ENCODE measurements at regions not wholly inside any gene's neighbourhood (a gene's known extent, or its start where the extent isn't known, plus 50 kb on each side); places are given as distances from the start of the nearest gene placed in this dataset.

- H3K4me1 Mint-ChIP-seq, result peaks cover 2% of the 10 kb centered on the region
- Histone ChIP-seq H3K9me3 (ENCODE audit: low read depth) (no peaks in the 10 kb centered on the region), H4K20me1 (ENCODE audit: low read depth) (no peaks in the 10 kb centered on the region), H3F3A (ENCODE audit: low read depth) (no peaks in the 10 kb centered on the region), H3K4me1 (no peaks in the 10 kb centered on the region), H3K27me3 (no peaks in the 10 kb centered on the region), H3K4me3 (no peak overlapping the region), H3K79me2 (ENCODE audit: low read depth) (no peaks in the 10 kb centered on the region), H3K4me2 (no peak overlapping the region), H3K9ac (no peak overlapping the region), H3K36me3 (no peaks in the 10 kb centered on the region), H2AFZ (replicated peaks) (no peak overlapping the region), H3K27ac (no peak overlapping the region)
- H3K36me3 Mint-ChIP-seq, result no peaks in the 10 kb centered on the region
- no peak overlapping the region for H3K4me3 Mint-ChIP-seq
- H3K27ac Mint-ChIP-seq, result no peak overlapping the region
- DNase-seq (ENCODE audit: low spot score), result no peak
- H3K27me3 Mint-ChIP-seq (ENCODE audit: insufficient read depth, low read depth), result peaks cover 6% of the 10 kb centered on the region
- TF ChIP-seq, protein P1, sequence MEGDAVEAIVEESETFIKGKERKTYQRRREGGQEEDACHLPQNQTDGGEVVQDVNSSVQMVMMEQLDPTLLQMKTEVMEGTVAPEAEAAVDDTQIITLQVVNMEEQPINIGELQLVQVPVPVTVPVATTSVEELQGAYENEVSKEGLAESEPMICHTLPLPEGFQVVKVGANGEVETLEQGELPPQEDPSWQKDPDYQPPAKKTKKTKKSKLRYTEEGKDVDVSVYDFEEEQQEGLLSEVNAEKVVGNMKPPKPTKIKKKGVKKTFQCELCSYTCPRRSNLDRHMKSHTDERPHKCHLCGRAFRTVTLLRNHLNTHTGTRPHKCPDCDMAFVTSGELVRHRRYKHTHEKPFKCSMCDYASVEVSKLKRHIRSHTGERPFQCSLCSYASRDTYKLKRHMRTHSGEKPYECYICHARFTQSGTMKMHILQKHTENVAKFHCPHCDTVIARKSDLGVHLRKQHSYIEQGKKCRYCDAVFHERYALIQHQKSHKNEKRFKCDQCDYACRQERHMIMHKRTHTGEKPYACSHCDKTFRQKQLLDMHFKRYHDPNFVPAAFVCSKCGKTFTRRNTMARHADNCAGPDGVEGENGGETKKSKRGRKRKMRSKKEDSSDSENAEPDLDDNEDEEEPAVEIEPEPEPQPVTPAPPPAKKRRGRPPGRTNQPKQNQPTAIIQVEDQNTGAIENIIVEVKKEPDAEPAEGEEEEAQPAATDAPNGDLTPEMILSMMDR (IDR thresholded peaks at IDR 0.05), result no peak
- TF ChIP-seq EZH2 (IDR thresholded peaks at IDR 0.05), result no peak
- H3K9me3 Mint-ChIP-seq, result no peaks in the 10 kb centered on the region
Measured at GRCh38 chr10:126803394-126803793, 101.8 kb upstream of the DOCK1 start.

GRCh38 chr10:126804396-126804795, 100.8 kb upstream of the DOCK1 start:
- no peaks in the 10 kb centered on the region for H4K20me1 ChIP-seq (ENCODE audit: low read depth)
- no peaks in the 10 kb centered on the region for H3F3A ChIP-seq (ENCODE audit: low read depth)
- TF ChIP-seq EZH2 (IDR thresholded peaks at IDR 0.05) (no peak), EZH2phosphoT487 (IDR thresholded peaks at IDR 0.05) (no peak)
- no peak overlapping the region for H3K4me2 ChIP-seq
- Mint-ChIP-seq H3K9me3 (no peaks in the 10 kb centered on the region), H3K36me3 (no peaks in the 10 kb centered on the region), H3K27me3 (ENCODE audit: insufficient read depth, low read depth) (peaks cover 2% of the 10 kb centered on the region), H3K27ac (no peak overlapping the region), H3K4me1 (no peaks in the 10 kb centered on the region), H3K4me3 (no peak overlapping the region)
- DNase-seq (ENCODE audit: low spot score), result no peak
- H3K79me2 ChIP-seq (ENCODE audit: low read depth), result no peaks in the 10 kb centered on the region
- H2AFZ ChIP-seq (replicated peaks), result no peak overlapping the region
- no peaks in the 10 kb centered on the region for H3K9me3 ChIP-seq (ENCODE audit: low read depth)
- no peaks in the 10 kb centered on the region for H3K4me1 ChIP-seq
- no peak overlapping the region for H3K27ac ChIP-seq
- H3K4me3 ChIP-seq, result no peak overlapping the region
- H3K9ac ChIP-seq, result no peak overlapping the region
- no peaks in the 10 kb centered on the region for H3K27me3 ChIP-seq
- H3K36me3 ChIP-seq, result no peaks in the 10 kb centered on the region

- Histone ChIP-seq H3K4me2 (no peak overlapping the region), H3K9ac (no peak overlapping the region), H3F3A (ENCODE audit: low read depth) (no peaks in the 10 kb centered on the region), H3K9me3 (ENCODE audit: low read depth) (no peaks in the 10 kb centered on the region), H3K4me3 (no peak overlapping the region), H3K36me3 (no peaks in the 10 kb centered on the region), H3K79me2 (ENCODE audit: low read depth) (no peaks in the 10 kb centered on the region), H4K20me1 (ENCODE audit: low read depth) (no peaks in the 10 kb centered on the region), H2AFZ (replicated peaks) (no peak overlapping the region), H3K27ac (no peak overlapping the region), H3K27me3 (no peaks in the 10 kb centered on the region), H3K4me1 (no peaks in the 10 kb centered on the region)
- H3K36me3 Mint-ChIP-seq, result no peaks in the 10 kb centered on the region
- no peak overlapping the region for H3K4me3 Mint-ChIP-seq
- H3K9me3 Mint-ChIP-seq, result no peaks in the 10 kb centered on the region
- DNase-seq (ENCODE audit: low spot score), result no peak
- no peak overlapping the region for H3K27ac Mint-ChIP-seq
- TF ChIP-seq EZH2 (IDR thresholded peaks at IDR 0.05) (no peak), EZH2phosphoT487 (IDR thresholded peaks at IDR 0.05) (no peak)
- TF ChIP-seq, protein P1 (IDR thresholded peaks at IDR 0.05), result no peak
- no peaks in the 10 kb centered on the region for H3K4me1 Mint-ChIP-seq
- H3K27me3 Mint-ChIP-seq (ENCODE audit: insufficient read depth, low read depth), result peaks cover 2% of the 10 kb centered on the region
Measured at GRCh38 chr10:126806498-126806897, 98.7 kb upstream of the DOCK1 start.

DNA sequence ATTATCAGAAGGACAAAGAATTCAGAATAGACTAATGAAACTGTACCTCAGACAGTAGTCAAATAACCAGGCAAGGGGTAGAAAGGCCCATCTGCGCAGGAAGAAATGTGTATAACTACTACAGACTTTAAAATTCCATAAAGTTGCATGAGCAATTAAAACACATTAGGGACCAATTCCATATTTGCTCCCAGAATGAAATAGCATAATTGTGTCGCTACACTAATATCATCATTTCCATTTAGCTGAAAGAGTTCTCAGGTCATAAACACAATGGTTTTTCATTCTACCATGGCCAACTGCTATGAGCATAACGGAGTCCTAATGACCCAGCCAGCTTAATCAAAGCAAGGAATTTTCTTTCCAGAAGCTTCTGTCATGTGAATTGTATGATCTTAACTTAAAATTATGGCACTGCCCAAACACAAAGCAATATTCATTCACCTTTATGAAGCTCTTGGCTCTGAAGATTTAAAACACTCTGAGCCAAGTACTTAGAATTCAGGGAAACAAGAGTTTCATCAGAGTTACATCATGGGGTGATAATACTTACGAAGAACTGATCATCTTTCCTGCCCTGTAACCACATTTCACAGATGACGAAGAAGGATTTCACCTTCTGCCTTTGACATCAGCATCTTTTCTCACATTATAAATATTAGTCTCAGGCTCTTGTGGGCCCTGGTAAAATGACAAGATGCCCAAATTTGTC, 98.1 kb upstream of the DOCK1 start:
- Mint-ChIP-seq H3K4me1 (no peaks in the 10 kb centered on the region), H3K4me3 (no peak overlapping the region), H3K27me3 (ENCODE audit: insufficient read depth, low read depth) (peaks cover 2% of the 10 kb centered on the region), H3K9me3 (no peaks in the 10 kb centered on the region), H3K36me3 (no peaks in the 10 kb centered on the region), H3K27ac (no peak overlapping the region)
- Histone ChIP-seq H3K27ac (no peak overlapping the region), H3K4me2 (no peak overlapping the region), H3K9ac (no peak overlapping the region), H2AFZ (replicated peaks) (no peak overlapping the region), H3K79me2 (ENCODE audit: low read depth) (no peaks in the 10 kb centered on the region), H4K20me1 (ENCODE audit: low read depth) (no peaks in the 10 kb centered on the region), H3K27me3 (no peaks in the 10 kb centered on the region), H3F3A (ENCODE audit: low read depth) (no peaks in the 10 kb centered on the region), H3K9me3 (ENCODE audit: low read depth) (no peaks in the 10 kb centered on the region), H3K4me1 (no peaks in the 10 kb centered on the region), H3K36me3 (no peaks in the 10 kb centered on the region), H3K4me3 (no peak overlapping the region)
- no peak for TF ChIP-seq EZH2phosphoT487 (IDR thresholded peaks at IDR 0.05)
- no peak for DNase-seq (ENCODE audit: low spot score)

Data from neural progenitor cell (in vitro differentiated cells).